DND-41 (cell line): ENCODE measurements at regions not wholly inside any gene's neighbourhood (a gene's known extent, or its start where the extent isn't known, plus 50 kb on each side); places are given as distances from the start of the nearest gene placed in this dataset.

Experiments
- EZH2 ChIP-seq: IDR thresholded peaks from 3 replicates; pipeline ENCODE4 v1.6.1; 2012; ENCODE audit warnings: borderline replicate concordance, low read depth, mild to moderate bottlenecking, moderate library complexity, low read length, inconsistent platforms; ENCODE audit not compliant: severe bottlenecking
- TF ChIP-seq, protein P1 (sequence below): IDR thresholded peaks from 2 replicates; pipeline ENCODE4 v1.5.1; 2012; ENCODE audit warnings: borderline replicate concordance, low read length, moderate library complexity, mild to moderate bottlenecking; ENCODE audit not compliant: poor library complexity, severe bottlenecking; ENCODE audit errors: extremely low read depth

DNA sequence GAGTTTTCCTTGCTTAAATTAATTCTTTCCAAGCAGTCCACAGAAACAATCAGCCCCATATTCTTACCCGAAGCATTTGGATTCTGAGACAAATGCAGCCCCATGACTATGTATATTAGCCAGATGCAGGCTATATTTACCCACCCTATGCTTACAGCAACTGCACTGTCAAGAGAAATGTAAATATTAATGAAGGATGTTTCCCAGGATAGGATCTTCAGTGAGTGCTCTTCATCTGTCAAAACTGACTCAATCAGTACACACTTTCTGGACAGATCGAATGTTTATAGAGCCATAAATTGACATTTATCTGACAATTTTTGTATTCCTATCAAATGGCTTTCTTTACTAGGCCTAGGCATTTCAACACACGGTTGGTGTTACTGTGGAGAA is 725.3 kb upstream of the SEMA6A start:
- TF ChIP-seq, protein P1, sequence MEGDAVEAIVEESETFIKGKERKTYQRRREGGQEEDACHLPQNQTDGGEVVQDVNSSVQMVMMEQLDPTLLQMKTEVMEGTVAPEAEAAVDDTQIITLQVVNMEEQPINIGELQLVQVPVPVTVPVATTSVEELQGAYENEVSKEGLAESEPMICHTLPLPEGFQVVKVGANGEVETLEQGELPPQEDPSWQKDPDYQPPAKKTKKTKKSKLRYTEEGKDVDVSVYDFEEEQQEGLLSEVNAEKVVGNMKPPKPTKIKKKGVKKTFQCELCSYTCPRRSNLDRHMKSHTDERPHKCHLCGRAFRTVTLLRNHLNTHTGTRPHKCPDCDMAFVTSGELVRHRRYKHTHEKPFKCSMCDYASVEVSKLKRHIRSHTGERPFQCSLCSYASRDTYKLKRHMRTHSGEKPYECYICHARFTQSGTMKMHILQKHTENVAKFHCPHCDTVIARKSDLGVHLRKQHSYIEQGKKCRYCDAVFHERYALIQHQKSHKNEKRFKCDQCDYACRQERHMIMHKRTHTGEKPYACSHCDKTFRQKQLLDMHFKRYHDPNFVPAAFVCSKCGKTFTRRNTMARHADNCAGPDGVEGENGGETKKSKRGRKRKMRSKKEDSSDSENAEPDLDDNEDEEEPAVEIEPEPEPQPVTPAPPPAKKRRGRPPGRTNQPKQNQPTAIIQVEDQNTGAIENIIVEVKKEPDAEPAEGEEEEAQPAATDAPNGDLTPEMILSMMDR, result no peak
- no peak for TF ChIP-seq EZH2
